OCI-LY1 (cell line): ENCODE measurements at regions not wholly inside any gene's neighbourhood (a gene's known extent, or its start where the extent isn't known, plus 50 kb on each side); places are given as distances from the start of the nearest gene placed in this dataset.

ENCODE experiments used
- H2AFZ ChIP-seq: fragments of 200-600 bp; sonication (generic), shearing (Covaris generic); 2 replicates; pipeline ENCODE4 v1.6.0; 2014; ENCODE audit warnings: antibody characterized with exemption, mild to moderate bottlenecking, low read length
- H3F3A ChIP-seq: fragments of 200-600 bp; sonication (generic), shearing (Covaris generic); 2 replicates; pipeline ENCODE4 v1.6.0; 2014; ENCODE audit warnings: mild to moderate bottlenecking, antibody characterized with exemption, low read length, moderate library complexity; ENCODE audit not compliant: insufficient read depth
- H3K27ac ChIP-seq: fragments of 200-600 bp; sonication (generic); 2 replicates; pipeline ENCODE4 v1.5.1; 2014; ENCODE audit warnings: low read length, mixed run types, mild to moderate bottlenecking, low read depth; ENCODE audit not compliant: poor library complexity, severe bottlenecking
- H3K27me3 ChIP-seq: fragments of 200-600 bp; sonication (generic); 2 replicates; pipeline ENCODE4 v1.6.0; 2014; ENCODE audit warnings: antibody characterized with exemption, mild to moderate bottlenecking, low read length, moderate library complexity; ENCODE audit not compliant: insufficient read depth
- H3K36me3 ChIP-seq: fragments of 200-600 bp; sonication (generic); 2 replicates; pipeline ENCODE4 v1.6.1; 2014; ENCODE audit warnings: mild to moderate bottlenecking, antibody characterized with exemption, low read length, moderate library complexity, mixed read lengths; ENCODE audit not compliant: insufficient read depth
- H3K4me1 ChIP-seq: fragments of 200-600 bp; sonication (generic); 2 replicates; pipeline ENCODE4 v1.5.1; 2014; ENCODE audit warnings: mild to moderate bottlenecking, low read length, moderate library complexity; ENCODE audit not compliant: insufficient read depth, severe bottlenecking
- H3K4me2 ChIP-seq: fragments of 200-600 bp; sonication (generic), shearing (Covaris generic); 2 replicates; pipeline ENCODE4 v1.6.1; 2014; ENCODE audit warnings: low read length
- H3K4me3 ChIP-seq: fragments of 200-600 bp; sonication (generic); 2 replicates; pipeline ENCODE4 v1.5.1; 2014; ENCODE audit warnings: low read length, low read depth, mild to moderate bottlenecking, mixed read lengths; ENCODE audit not compliant: poor library complexity, severe bottlenecking
- H3K79me2 ChIP-seq: fragments of 200-600 bp; shearing (Covaris generic); 2 replicates; pipeline ENCODE4 v1.6.1; 2016; ENCODE audit warnings: mixed run types, low read length, mixed read lengths; ENCODE audit not compliant: insufficient read depth
- H3K9ac ChIP-seq: fragments of 200-600 bp; sonication (generic), shearing (Covaris generic); 2 replicates; pipeline ENCODE4 v1.6.1; 2014; ENCODE audit warnings: mild to moderate bottlenecking, low read length, mixed read lengths
- H3K9me2 ChIP-seq: fragments of 200-600 bp; sonication (generic), shearing (Covaris generic); 2 replicates; pipeline ENCODE4 v1.6.1; 2014; ENCODE audit warnings: low read depth, mild to moderate bottlenecking, low read length, mixed read lengths
- H3K9me3 ChIP-seq: fragments of 200-600 bp; shearing (Covaris generic); 2 replicates; pipeline ENCODE4 v1.6.1; 2014; ENCODE audit warnings: low read length, mixed read lengths
- H4K20me1 ChIP-seq: fragments of 200-600 bp; sonication (generic), shearing (Covaris generic); 2 replicates; pipeline ENCODE4 v1.6.0; 2016; ENCODE audit warnings: mild to moderate bottlenecking, low read length; ENCODE audit not compliant: insufficient read depth
- CTCF ChIP-seq: fragments of 200-600 bp; sonication (generic), shearing (Covaris generic); IDR thresholded peaks from 2 replicates; pipeline ENCODE4 v1.5.1; 2017; ENCODE audit warnings: mild to moderate bottlenecking, antibody characterized with exemption, low read length, moderate library complexity, mixed read lengths
- EZH2 ChIP-seq: fragments of 200-600 bp; sonication (generic), shearing (Covaris generic); IDR thresholded peaks from 2 replicates; pipeline ENCODE4 v1.8.0; 2017; ENCODE audit warnings: borderline replicate concordance, mixed run types, mild to moderate bottlenecking, antibody characterized with exemption, low read length, moderate library complexity, mixed read lengths

DNA sequence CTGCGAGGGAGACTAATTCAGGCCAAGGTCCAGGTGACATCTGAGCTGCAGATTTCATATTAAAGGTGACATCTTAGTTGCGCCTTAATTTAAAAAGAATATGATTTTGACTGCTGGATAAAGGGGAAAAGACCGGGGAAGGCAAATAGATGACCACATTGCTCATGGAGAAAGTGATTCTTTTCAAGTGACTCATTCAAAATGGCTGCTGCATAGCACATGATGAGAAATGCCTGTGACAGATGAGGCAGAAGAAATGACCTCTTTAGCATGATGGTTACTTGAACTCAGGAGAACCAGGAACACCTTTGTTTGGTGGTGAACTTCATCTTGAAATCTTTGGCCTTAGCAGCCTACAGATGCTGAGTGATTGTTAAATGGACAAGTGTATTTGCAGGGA lies 385.8 kb upstream of the TRIB2 start:
- Histone ChIP-seq H3K4me3 (no peak overlapping the region), H3K9me2 (no peaks in the 10 kb centered on the region), H3K79me2 (no peaks in the 10 kb centered on the region), H3K4me1 (no peaks in the 10 kb centered on the region), H3K9ac (no peak overlapping the region), H3K4me2 (no peak overlapping the region), H3K9me3 (peaks cover 9% of the 10 kb centered on the region; the same call in 1 of the 2 replicates), H4K20me1 (no peaks in the 10 kb centered on the region), H3K27ac (no peak overlapping the region), H2AFZ (no peak overlapping the region), H3K36me3 (no peaks in the 10 kb centered on the region; the same call in 1 of the 2 replicates), H3F3A (no peaks in the 10 kb centered on the region), H3K27me3 (no peaks in the 10 kb centered on the region)
- TF ChIP-seq EZH2 = no peak
- TF ChIP-seq CTCF = no peak

- H3K4me1 ChIP-seq = no peaks in the 10 kb centered on the region
- no peaks in the 10 kb centered on the region for H3F3A ChIP-seq
- H3K36me3 ChIP-seq = no peaks in the 10 kb centered on the region; the same call in 1 of the 2 replicates
- no peaks in the 10 kb centered on the region for H4K20me1 ChIP-seq
- TF ChIP-seq CTCF (no peak), EZH2 (no peak)
- no peak overlapping the region for H3K4me3 ChIP-seq
- H3K9me2 ChIP-seq = no peaks in the 10 kb centered on the region
- no peak overlapping the region for H2AFZ ChIP-seq
- no peak overlapping the region for H3K27ac ChIP-seq
- no peak overlapping the region for H3K4me2 ChIP-seq
- H3K9ac ChIP-seq = no peak overlapping the region
- no peaks in the 10 kb centered on the region for H3K27me3 ChIP-seq
- H3K79me2 ChIP-seq = no peaks in the 10 kb centered on the region
- H3K9me3 ChIP-seq = peaks cover 9% of the 10 kb centered on the region; the same call in 1 of the 2 replicates
Observed at GRCh38 chr2:12331698-12332097, 385.0 kb upstream of the TRIB2 start.

GRCh38 chr2:12333293-12333692 lies 383.4 kb upstream of the TRIB2 start:
- Histone ChIP-seq H3K36me3 (no peaks in the 10 kb centered on the region; the same call in 1 of the 2 replicates), H3K79me2 (no peaks in the 10 kb centered on the region), H3F3A (no peaks in the 10 kb centered on the region), H3K4me3 (no peak overlapping the region), H3K27ac (no peak overlapping the region), H3K27me3 (no peaks in the 10 kb centered on the region), H3K4me2 (no peak overlapping the region), H3K9me3 (peaks cover 7% of the 10 kb centered on the region; the same call in 1 of the 2 replicates), H3K9ac (no peak overlapping the region), H2AFZ (no peak overlapping the region), H3K9me2 (no peaks in the 10 kb centered on the region), H4K20me1 (no peaks in the 10 kb centered on the region), H3K4me1 (no peaks in the 10 kb centered on the region)
- TF ChIP-seq EZH2 (no peak), CTCF (no peak)
